Renal cortical epithelial cell (primary cell): ENCODE measurements at regions not wholly inside any gene's neighbourhood (a gene's known extent, or its start where the extent isn't known, plus 50 kb on each side); places are given as distances from the start of the nearest gene placed in this dataset.
"Not testable (repeated sequence)": the region's sequence is repeated elsewhere in the genome, so short reads cannot be mapped to it uniquely, and the experiment has no call there.

Experiments
- DNase-seq: peaks from one replicate; pipeline ENCODE4 v3.0.0-alpha.2; 2011; ENCODE audit warnings: low read depth

DNA sequence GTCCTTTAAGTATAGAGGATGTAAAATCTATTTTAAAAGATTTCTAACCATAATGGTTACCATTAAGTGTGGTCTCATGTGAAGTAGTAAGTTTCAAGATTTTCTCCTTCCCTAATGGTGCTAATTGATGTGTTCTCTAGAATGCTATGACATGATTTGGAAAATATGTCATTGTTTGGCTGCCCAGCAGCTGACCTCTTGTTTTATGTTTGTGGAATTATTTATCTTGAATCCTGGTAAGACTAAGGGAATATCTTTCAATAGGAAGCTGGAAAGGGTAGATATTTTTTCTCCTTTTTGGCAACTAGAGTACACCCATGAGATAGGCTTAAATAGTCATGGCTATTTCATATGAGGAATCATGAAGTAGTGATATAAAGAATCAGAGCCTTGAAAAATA lies 139.8 kb upstream of the CHODL start:
- no peak for DNase-seq

DNA sequence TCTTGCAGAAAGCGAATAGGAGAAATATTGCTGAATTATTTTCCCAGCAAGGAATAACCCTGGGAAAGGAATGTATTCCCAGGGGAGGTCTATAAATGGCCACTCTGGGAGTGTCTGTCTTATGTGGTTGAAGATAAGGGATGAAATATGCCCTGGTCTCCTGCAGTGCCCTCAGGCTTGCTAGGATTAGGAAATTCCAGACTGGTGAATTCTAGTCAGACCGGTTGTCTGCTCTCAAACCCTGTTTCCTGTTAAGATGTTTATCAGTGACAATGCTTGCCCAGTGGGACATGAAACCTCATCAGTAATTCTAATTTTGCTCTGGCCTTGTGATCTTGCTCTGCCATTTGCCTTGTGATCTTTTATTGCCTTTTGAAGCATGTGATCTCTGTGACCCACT lies 148.2 kb upstream of the CHODL start:
- not testable (repeated sequence) for DNase-seq

DNA sequence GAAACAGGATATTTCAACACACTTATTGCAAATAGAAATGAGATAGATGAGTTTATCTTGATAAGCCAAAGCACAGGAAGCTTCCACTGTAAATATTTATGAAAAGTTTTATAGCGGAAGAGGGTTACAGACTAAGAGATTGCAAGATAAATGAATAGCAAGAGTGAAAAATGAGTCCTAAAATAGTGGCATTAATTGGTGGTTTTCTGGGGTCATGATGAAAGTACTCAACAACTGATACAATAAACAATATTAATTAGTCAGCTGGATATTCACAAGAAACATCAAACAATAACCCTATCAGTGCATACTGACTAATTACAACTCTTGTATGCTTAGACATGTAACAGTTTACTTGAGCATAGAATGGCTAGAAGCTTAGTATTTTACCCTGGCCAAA lies 154.8 kb upstream of the CHODL start:
- DNase-seq: no peak

DNA sequence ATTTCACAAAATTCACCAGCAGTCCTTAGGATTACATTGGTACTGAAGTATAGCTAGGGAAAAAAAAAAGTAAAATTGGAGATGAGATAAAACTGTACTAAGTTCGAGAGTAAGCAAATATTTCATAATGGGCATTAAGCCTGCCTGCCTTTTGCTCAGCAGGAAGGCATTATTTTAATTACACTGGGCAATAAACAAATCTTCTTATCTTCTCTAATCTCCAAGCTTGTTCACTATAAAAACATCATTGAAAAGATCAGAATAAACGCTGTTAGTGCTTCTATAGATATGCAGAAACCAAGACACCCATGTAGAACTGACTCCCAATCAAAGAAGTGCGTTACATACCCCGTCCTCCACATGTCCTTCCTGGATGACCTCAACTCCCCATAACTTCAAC lies 174.2 kb upstream of the CHODL start:
- no peak for DNase-seq

DNA sequence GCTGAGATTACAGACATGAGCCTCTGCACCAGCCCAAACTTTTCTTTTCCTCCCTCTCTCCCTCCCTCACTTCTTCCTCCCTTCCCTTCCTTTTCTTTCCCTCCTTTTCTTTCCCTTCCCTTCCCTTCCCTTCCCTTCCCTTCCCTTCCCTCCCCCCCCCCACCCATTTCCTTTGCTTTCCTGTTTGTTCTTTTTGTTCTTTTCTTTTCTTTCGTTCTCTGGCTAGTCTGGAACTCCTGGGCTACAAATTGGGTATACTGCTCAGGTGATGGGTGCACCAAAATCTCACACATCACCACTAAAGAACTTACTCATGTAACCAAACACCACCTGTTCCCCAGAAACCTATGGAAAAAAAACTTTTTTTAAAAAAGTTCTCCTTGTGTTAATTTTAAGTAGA lies 174.8 kb upstream of the CHODL start:
- DNase-seq: no peak

- DNase-seq: no peak
Measured at GRCh38 chr21:18060402-18060801, 184.2 kb upstream of the CHODL start.

DNA sequence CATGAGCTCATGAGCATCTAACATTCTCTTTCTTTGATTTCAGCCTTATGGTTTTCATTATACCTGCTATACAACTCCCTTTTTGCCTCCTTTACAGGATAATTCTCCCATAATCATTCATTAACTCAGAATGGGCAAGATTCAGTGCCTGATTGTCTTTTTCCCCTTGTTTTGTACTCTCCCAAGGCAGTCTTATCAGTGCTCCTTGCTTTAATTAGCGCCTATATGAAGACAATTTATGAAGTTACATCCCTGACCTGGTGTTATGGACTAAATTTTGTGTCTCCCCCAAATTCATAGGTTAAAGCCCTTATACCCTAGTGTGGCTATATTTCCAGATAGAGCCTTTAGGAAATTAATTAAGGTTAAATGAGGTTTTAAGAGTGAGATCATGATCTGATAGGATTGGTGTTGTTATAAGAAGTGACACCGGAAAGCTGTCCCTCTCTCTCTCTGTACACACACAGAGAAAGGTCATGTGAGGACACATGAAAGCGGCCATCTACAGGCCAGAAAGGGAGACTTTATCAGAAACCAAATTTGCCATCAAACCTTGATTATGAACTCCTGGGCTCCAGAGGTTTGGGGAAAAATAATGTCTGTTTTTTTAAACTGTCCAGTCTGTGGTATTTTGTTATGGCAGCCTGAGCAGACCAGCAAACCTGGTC lies 185.8 kb upstream of the CHODL start:
- no peak for DNase-seq

DNA sequence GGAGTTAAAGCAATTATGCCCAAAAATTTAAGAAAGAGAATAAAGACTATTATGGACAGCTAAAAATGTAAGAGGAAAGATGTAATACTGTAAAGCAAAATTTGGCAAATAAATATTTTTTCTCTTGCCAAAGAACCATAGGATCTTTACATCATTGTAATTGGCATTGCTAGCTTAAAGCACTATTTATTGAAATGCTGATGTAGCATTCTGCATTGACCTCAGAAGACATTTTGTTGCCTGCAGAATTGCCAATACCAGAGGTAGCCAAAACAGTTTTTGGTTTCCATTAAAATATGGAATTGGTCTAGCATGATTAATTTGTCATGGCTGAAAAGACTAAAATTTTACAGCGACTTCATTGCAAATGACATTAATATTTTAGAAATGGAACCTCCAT lies 191.5 kb upstream of the CHODL start:
- DNase-seq: no peak

DNA sequence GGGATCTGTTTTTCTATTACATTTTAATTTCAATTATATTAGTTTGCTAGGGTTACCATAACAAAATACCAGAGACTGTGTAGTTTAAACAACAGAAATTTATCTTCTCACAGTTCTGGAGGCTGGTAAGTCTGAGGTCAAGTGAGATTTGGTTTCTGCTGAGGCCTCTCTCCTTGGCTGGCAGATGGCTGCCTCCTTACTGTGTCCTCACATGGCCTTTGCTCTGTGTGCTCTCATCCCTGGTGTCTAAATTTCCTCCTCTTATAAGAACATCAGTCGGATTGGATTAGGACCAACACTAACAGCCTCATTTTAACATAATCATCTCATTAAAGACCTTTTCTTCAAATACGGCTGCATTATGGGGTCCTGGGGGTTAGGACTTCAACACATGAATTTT lies 195.2 kb upstream of the CHODL start:
- no peak for DNase-seq

GRCh38 chr21:18041012-18041411 lies 203.6 kb upstream of the CHODL start:
- DNase-seq: no peak

GRCh38 chr21:18030248-18030647 lies 211.1 kb upstream of the C21orf91 start:
- DNase-seq: no peak

DNA sequence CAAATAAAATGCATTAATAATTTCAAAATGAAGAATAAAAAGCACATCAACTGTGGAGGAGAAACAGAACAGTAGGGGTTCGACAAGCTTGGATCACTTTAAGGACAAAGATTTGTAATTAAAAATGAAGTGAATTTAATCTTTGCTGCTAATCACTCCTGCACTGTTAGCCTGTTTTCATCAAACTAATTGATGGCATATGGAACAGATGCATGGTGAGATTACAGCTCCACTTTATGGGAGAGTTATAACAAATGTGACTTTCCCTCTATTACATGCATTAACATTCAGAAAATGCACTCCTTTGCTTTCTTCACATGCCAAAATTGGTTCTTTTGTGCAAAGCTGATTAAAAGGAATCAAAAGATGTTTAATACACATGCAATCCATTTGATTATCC lies 207.2 kb upstream of the C21orf91 start:
- DNase-seq: no peak

DNA sequence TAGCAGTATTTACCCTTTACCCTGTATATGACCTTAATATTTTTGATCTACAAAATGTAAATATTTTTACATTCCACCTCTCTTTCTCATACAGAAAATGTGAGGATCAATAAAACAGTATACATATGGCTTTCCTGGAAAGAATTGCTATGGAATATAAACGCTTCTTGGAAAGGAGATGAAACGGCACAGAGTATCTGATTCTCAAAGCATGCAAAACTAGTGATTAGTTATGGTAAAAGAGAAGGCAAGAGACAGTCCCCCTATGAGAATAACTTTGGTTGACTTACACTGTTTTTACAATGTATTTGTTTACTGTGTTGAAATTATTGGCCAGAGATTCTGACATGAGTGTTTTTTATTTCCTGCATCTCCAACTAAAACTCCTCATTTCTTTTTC lies 204.6 kb upstream of the C21orf91 start:
- DNase-seq: no peak

DNA sequence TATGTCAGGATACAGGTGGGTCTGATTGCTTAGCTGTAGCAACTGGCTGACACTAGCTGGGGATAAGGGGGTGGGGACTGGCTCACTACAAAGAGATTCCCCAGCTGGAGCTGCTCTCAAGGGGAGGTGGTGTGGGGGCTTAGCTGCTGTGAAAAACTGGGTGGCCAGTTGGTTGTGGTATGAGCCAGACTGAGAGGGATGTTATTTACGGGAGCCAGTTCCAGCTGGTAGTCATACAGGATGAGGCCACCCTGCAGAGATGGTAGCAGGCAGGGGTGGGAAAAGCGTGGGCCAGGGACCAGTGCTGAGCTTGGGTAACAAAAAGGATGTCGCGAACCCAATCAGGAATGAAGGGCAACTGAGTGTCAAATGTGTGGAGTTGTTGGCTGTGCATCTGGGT lies 204.0 kb upstream of the C21orf91 start:
- no peak for DNase-seq

DNA sequence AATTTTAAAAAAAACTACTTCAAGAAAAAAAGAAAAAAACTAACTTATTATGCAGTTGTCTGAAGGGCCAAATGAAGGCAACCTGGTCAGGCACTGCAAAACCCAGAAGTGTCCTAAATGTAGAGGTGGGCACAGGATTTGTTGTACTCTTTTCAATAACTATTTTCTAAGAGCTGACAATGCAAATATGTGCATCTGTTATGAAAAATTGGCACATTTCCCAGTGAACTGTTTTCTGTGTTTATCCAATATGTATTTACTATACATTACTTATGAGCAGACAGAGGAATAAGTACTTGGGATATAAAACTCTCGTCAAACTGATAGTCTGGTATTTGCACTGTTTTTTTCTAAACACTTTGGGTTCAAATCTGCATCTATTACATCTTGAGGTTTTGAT lies 188.0 kb upstream of the C21orf91 start:
- DNase-seq: no peak

- no peak for DNase-seq
Measured at GRCh38 chr21:18006691-18007090, 187.5 kb upstream of the C21orf91 start.

- no peak for DNase-seq
Measured at GRCh38 chr21:18002393-18002792, 183.2 kb upstream of the C21orf91 start.

- DNase-seq: no peak
Measured at GRCh38 chr21:18000981-18001686, 182.0 kb upstream of the C21orf91 start.

GRCh38 chr21:17998599-17998998 lies 179.4 kb upstream of the C21orf91 start:
- DNase-seq: not testable (repeated sequence)

- DNase-seq: no peak
Measured at GRCh38 chr21:17989780-17990179, 170.6 kb upstream of the C21orf91 start.

GRCh38 chr21:17988102-17988437 lies 168.9 kb upstream of the C21orf91 start:
- DNase-seq: no peak

DNA sequence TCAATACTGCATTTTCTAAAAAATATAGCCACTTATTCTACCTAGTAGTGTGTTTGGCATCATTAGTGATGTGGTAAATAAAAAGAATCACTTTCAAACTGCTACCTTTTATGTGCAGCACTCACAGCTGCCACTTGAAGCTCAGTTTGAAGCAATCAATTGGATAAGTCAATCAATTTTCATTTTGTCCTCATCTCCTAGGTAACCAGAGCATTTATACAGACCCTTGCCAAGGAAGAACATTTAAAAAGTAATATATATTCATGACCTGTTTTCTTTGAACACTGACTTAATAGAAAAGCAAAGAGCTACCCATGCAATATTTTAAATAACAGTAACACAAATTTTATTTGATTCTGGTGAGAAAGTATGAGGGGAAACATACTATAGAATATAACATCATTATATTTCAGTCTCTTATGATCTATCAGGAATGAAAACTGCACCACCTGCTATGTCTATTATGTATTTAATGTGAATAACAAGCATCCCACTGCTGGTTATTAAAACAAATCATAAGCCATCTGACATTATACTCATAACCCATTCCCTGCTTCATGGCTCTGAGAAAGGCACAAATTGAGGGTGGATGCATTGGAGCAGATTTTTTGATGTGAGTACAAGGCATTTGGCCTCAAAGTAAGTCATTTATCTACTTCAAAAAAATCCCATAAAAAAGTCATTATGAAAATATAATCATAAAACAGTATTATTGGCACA lies 168.4 kb upstream of the C21orf91 start:
- no peak for DNase-seq

- no peak for DNase-seq
Measured at GRCh38 chr21:17981060-17981740, 162.0 kb upstream of the C21orf91 start.
